K562 (cell line): ENCODE measurements at regions not wholly inside any gene's neighbourhood (a gene's known extent, or its start where the extent isn't known, plus 50 kb on each side); places are given as distances from the start of the nearest gene placed in this dataset.

Experiments used
- CBX2 ChIP-seq: fragments of 200-600 bp; sonication (generic); IDR thresholded peaks from one replicate; pipeline ENCODE4 v1.6.1; 2012; ENCODE audit warnings: mild to moderate bottlenecking, low read length, inconsistent platforms; ENCODE audit not compliant: insufficient read depth, poor library complexity, severe bottlenecking
- MCM7 ChIP-seq, 2 experiments: fragments of 450-650 bp; IDR thresholded peaks; 2 replicates each; pipeline ENCODE4 v1.6.1; 2016 to 2018
- RBM22 ChIP-seq: fragments of 200-400 bp; formaldehyde crosslinking; IDR thresholded peaks from 2 replicates; pipeline ENCODE4 v1.6.1; 2018; ENCODE audit warnings: low read length, low read depth; ENCODE audit not compliant: poor library complexity, severe bottlenecking
- SMAD1 ChIP-seq: fragments of 150-350 bp; IDR thresholded peaks from 2 replicates; pipeline ENCODE4 v1.6.1; 2014; ENCODE audit warnings: low read length, low read depth; ENCODE audit not compliant: partially characterized antibody
- SUPT5H ChIP-seq: fragments of 450-650 bp; IDR thresholded peaks from 2 replicates; pipeline ENCODE4 v1.6.1; 2016
- ZNF316 ChIP-seq: fragments of 450-650 bp; IDR thresholded peaks from 2 replicates; pipeline ENCODE4 v1.6.1; 2016
- TF ChIP-seq, protein P1 (sequence below): sonication (generic); formaldehyde crosslinking; IDR thresholded peaks from 2 replicates; pipeline ENCODE4 v1.8.0; 2022; ENCODE audit warnings: mild to moderate bottlenecking, missing genetic modification reagents, borderline replicate concordance
- TF ChIP-seq, protein P2 (sequence below): sonication (generic); formaldehyde crosslinking; IDR thresholded peaks from 2 replicates; pipeline ENCODE4 v1.8.0; 2023; ENCODE audit warnings: mild to moderate bottlenecking, missing genetic modification reagents
- TF ChIP-seq, protein P3 (sequence below): fragments of 450-650 bp; conservative IDR thresholded peaks from 2 replicates; pipeline ENCODE4 v1.6.1; 2016; ENCODE audit warnings: missing genetic modification characterization, low read depth, mild to moderate bottlenecking, control low read depth, missing compliant biosample characterization

DNA sequence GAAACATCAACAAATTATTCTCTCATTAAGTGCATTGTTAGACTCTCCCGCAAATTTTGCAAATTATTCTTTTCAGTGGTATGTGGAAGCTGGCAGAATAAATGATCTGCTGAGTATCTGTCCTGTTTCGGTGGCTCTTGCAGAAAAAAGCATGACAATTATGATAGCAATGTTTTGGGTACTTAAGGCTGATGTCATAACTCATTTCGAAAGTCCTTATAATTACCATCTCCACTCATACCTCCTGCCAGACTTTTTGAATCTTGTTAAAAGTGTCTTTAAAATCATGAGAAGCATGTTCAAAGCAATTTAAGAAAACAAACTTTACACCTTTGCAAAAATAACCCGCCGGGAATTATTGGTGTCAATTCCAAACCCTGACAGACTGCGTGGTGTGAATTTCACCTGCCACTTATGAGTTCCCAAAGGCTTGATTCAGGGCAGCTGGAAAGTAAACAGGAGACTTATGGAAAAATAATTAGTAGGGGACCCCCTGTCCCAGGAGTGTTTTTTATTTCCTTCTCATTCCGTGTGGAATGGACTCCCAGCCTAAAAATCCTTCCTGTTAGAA, 87.6 kb upstream of the E2F3 start (continued):
- TF ChIP-seq, protein P1, sequence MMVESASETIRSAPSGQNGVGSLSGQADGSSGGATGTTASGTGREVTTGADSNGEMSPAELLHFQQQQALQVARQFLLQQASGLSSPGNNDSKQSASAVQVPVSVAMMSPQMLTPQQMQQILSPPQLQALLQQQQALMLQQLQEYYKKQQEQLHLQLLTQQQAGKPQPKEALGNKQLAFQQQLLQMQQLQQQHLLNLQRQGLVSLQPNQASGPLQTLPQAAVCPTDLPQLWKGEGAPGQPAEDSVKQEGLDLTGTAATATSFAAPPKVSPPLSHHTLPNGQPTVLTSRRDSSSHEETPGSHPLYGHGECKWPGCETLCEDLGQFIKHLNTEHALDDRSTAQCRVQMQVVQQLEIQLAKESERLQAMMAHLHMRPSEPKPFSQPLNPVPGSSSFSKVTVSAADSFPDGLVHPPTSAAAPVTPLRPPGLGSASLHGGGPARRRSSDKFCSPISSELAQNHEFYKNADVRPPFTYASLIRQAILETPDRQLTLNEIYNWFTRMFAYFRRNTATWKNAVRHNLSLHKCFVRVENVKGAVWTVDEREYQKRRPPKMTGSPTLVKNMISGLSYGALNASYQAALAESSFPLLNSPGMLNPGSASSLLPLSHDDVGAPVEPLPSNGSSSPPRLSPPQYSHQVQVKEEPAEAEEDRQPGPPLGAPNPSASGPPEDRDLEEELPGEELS (CRISPR knock-in tag): no peak
- TF ChIP-seq CBX2 (no peak), ZNF316 (no peak), RBM22 (no peak), SMAD1 (no peak), SUPT5H (no peak), MCM7 (IDR thresholded peaks at IDR 0.05) (no peak)
- TF ChIP-seq, protein P2, sequence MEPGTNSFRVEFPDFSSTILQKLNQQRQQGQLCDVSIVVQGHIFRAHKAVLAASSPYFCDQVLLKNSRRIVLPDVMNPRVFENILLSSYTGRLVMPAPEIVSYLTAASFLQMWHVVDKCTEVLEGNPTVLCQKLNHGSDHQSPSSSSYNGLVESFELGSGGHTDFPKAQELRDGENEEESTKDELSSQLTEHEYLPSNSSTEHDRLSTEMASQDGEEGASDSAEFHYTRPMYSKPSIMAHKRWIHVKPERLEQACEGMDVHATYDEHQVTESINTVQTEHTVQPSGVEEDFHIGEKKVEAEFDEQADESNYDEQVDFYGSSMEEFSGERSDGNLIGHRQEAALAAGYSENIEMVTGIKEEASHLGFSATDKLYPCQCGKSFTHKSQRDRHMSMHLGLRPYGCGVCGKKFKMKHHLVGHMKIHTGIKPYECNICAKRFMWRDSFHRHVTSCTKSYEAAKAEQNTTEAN (CRISPR knock-in tag): no peak
- TF ChIP-seq, protein P3, sequence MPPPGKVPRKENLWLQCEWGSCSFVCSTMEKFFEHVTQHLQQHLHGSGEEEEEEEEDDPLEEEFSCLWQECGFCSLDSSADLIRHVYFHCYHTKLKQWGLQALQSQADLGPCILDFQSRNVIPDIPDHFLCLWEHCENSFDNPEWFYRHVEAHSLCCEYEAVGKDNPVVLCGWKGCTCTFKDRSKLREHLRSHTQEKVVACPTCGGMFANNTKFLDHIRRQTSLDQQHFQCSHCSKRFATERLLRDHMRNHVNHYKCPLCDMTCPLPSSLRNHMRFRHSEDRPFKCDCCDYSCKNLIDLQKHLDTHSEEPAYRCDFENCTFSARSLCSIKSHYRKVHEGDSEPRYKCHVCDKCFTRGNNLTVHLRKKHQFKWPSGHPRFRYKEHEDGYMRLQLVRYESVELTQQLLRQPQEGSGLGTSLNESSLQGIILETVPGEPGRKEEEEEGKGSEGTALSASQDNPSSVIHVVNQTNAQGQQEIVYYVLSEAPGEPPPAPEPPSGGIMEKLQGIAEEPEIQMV (tag): no peak
